CD14-positive monocyte (primary cell): ENCODE measurements at regions not wholly inside any gene's neighbourhood (a gene's known extent, or its start where the extent isn't known, plus 50 kb on each side); places are given as distances from the start of the nearest gene placed in this dataset.

Experiments used
- DNase-seq, 3 donors: peaks; one replicate each; pipeline ENCODE4 v3.0.0-alpha.2; 2011 to 2022
- H2AFZ ChIP-seq: 2 replicates; pipeline ENCODE4 v1.6.0; 2012; ENCODE audit warnings: mild to moderate bottlenecking, low read depth, low read length, inconsistent platforms; ENCODE audit not compliant: insufficient read depth, poor library complexity, severe bottlenecking
- H3K27ac ChIP-seq, 2 donors: 1 replicate in 1 of 2; 2 replicates in 1 of 2; pipeline ENCODE4 v1.5.1; 2012 to 2013; ENCODE audit warnings: low read length in 2 of 2, control low read depth in 1 of 2, inconsistent platforms in 1 of 2, low read depth in 1 of 2, mild to moderate bottlenecking in 1 of 2
- H3K27me3 ChIP-seq, 2 donors: one replicate each; pipeline versions ENCODE4 v1.6.0 to v1.6.1; 2011 to 2013; ENCODE audit warnings: low read length in 2 of 2; ENCODE audit not compliant: control insufficient read depth in 2 of 2, insufficient read depth in 2 of 2
- H3K36me3 ChIP-seq, 2 donors: replicated peaks in 1 of 2; 1 replicate in 1 of 2; 2 replicates in 1 of 2; pipeline versions ENCODE4 v1.5.1 to v1.6.1; 2012 to 2013; ENCODE audit warnings: low read length in 2 of 2, control low read depth in 1 of 2, inconsistent platforms in 1 of 2, mild to moderate bottlenecking in 1 of 2; ENCODE audit not compliant: insufficient read depth in 2 of 2, control insufficient read depth in 1 of 2
- H3K4me1 ChIP-seq, 2 donors: 1 replicate in 1 of 2; 2 replicates in 1 of 2; pipeline versions ENCODE4 v1.5.1 to v1.6.1; 2012 to 2013; ENCODE audit warnings: low read length in 2 of 2, control low read depth in 1 of 2, inconsistent platforms in 1 of 2, mild to moderate bottlenecking in 1 of 2, moderate library complexity in 1 of 2; ENCODE audit not compliant: insufficient read depth in 2 of 2, control insufficient read depth in 1 of 2
- H3K4me2 ChIP-seq: replicated peaks from 2 replicates; pipeline ENCODE3; 2012; ENCODE audit warnings: low read length, moderate library complexity, mild to moderate bottlenecking; ENCODE audit not compliant: poor library complexity, severe bottlenecking; ENCODE audit errors: extremely low read depth
- H3K4me3 ChIP-seq, 3 experiments: fragments of 200-600 bp in 1 of 3; sonication (generic) in 1 of 3; replicated peaks in 1 of 3; 1 replicate in 2 of 3; 2 replicates in 1 of 3; pipeline ENCODE4 v1.5.1; 2011 to 2013; ENCODE audit warnings: low read length in 3 of 3, mild to moderate bottlenecking in 3 of 3, control low read depth in 2 of 3, low read depth in 2 of 3, inconsistent platforms in 1 of 3, moderate library complexity in 1 of 3
- H3K79me2 ChIP-seq: 2 replicates; pipeline ENCODE4 v1.6.0; 2012; ENCODE audit warnings: mild to moderate bottlenecking, control low read depth, inconsistent platforms, low read length, moderate library complexity; ENCODE audit not compliant: insufficient read depth
- H3K9ac ChIP-seq: 2 replicates; pipeline ENCODE4 v1.6.0; 2017; ENCODE audit warnings: low read length, mild to moderate bottlenecking; ENCODE audit not compliant: insufficient read depth, poor library complexity, severe bottlenecking
- H3K9me3 ChIP-seq, 2 donors: replicated peaks in 1 of 2; 1 replicate in 1 of 2; 2 replicates in 1 of 2; pipeline versions ENCODE4 v1.5.1 to v1.6.1; 2012 to 2013; ENCODE audit warnings: low read length in 2 of 2, control low read depth in 1 of 2; ENCODE audit not compliant: control insufficient read depth in 1 of 2, insufficient read depth in 1 of 2
- H4K20me1 ChIP-seq: 2 replicates; pipeline ENCODE4 v1.6.0; 2012; ENCODE audit warnings: mild to moderate bottlenecking, low read length, control low read depth, moderate library complexity; ENCODE audit not compliant: insufficient read depth
- H3K27ac Mint-ChIP-seq, 7 donors: one replicate each; pipeline ENCODE4 v1.8.0; 2020; ENCODE audit warnings: mild to moderate bottlenecking in 7 of 7, mixed read lengths in 7 of 7, moderate library complexity in 6 of 7, inconsistent platforms in 2 of 7
- H3K27me3 Mint-ChIP-seq, 3 donors: one replicate each; pipeline ENCODE4 v1.8.0; 2021 to 2022; ENCODE audit warnings: low read depth in 3 of 3, mild to moderate bottlenecking in 3 of 3, mixed read lengths in 3 of 3, moderate library complexity in 3 of 3, inconsistent platforms in 1 of 3
- H3K36me3 Mint-ChIP-seq, 2 donors: one replicate each; pipeline ENCODE4 v1.8.0; 2020; ENCODE audit warnings: mixed read lengths in 2 of 2, inconsistent platforms in 1 of 2, mild to moderate bottlenecking in 1 of 2
- H3K4me1 Mint-ChIP-seq: one replicate; pipeline ENCODE4 v1.8.0; 2020; ENCODE audit warnings: mild to moderate bottlenecking, mixed read lengths
- H3K4me3 Mint-ChIP-seq, 2 donors: one replicate each; pipeline ENCODE4 v1.8.0; 2020; ENCODE audit warnings: mild to moderate bottlenecking in 2 of 2, mixed read lengths in 2 of 2, moderate library complexity in 1 of 2
- H3K9me3 Mint-ChIP-seq, 7 donors: one replicate each; pipeline ENCODE4 v1.8.0; 2020 to 2022; ENCODE audit warnings: mixed read lengths in 7 of 7, mild to moderate bottlenecking in 6 of 7, moderate library complexity in 6 of 7, inconsistent platforms in 2 of 7
- CTCF ChIP-seq: fragments of 200-600 bp; IDR thresholded peaks from one replicate; pipeline ENCODE4 v1.8.0; 2022; ENCODE audit warnings: antibody characterized with exemption, mild to moderate bottlenecking
- WGBS: methylation state at CpG from one replicate; pipeline ENCODE4 v1.1.5; 2013; ENCODE audit warnings: missing lambda C conversion rate; ENCODE audit not compliant: insufficient coverage; 5-methylcytosine and 5-hydroxymethylcytosine counted together
- intact Hi-C, 2 donors: fragments of 100-400 bp; cut with micrococcal nuclease; formaldehyde crosslinking; loops; one replicate each; pipeline versions ENCODE4 v1.15.0 to v1.15.1; 2023

DNA sequence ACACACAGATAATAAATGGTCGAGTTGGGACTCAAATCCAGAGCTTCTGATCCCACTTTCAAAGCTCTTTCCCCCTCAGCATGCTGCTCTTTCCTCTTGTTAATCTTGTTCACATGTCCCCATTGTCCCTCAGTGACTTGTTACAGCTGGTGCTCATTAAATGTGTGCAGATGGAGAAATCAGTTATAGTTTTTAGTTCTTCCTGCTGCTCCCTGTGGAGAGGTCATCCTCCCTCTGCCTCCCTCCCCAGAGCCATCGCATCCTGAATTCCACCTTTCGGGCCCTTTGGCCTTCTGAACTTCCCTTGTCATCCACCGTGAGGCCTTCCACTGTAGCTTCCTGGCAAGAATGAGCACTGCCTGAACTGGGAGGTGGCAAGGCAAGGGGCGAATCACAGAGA, 179.6 kb downstream of the WSCD1 start:
- Histone ChIP-seq H3K4me3 (no peak overlapping the region), H3K79me2 (no peaks in the 10 kb centered on the region), H3K27ac (no peak overlapping the region), H3K4me2 (no peak overlapping the region), H4K20me1 (no peaks in the 10 kb centered on the region), H3K9ac (no peak overlapping the region), H2AFZ (no peak overlapping the region), H3K9me3 (no peaks in the 10 kb centered on the region), H3K27me3 (no peaks in the 10 kb centered on the region), H3K4me1 (no peaks in the 10 kb centered on the region), H3K36me3 (no peaks in the 10 kb centered on the region)
- TF ChIP-seq CTCF, result no peak
- Mint-ChIP-seq H3K36me3 (no peaks in the 10 kb centered on the region), H3K4me1 (no peaks in the 10 kb centered on the region), H3K27me3 (peaks cover 3 to 4% (median 4%) of the 10 kb centered on the region in 3 donors), H3K27ac (no peak overlapping the region), H3K9me3 (no peaks in the 10 kb centered on the region), H3K4me3 (no peak overlapping the region)
- no peak for DNase-seq
- intact Hi-C loops, result no loop called here
- WGBS, result no CpG with 5 or more reads among the region's 5 CpGs

DNA sequence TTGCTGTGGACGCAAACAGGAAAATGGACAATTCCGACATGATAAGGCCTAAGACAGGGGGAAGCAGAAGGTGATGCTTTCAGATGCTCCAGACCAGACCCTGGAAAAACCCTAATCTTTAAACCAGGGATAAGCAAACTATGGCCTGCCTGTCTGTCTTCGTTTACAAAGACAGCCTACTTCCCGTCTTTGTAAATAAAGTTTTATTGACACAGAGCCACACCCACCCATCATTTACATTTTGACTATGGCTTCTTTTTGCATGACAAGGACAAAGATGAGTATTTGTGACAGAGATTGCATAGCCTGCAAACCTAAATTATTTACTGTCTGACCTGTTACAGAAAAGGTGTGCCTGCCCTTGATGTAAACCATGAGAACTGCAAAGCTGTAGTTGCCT, 177.9 kb downstream of the WSCD1 start:
- no peaks in the 10 kb centered on the region for H3K4me1 ChIP-seq
- no peak overlapping the region for H2AFZ ChIP-seq
- no peak for TF ChIP-seq CTCF
- Mint-ChIP-seq H3K4me3 (no peak overlapping the region), H3K27me3 (peaks cover 2 to 5% (median 4%) of the 10 kb centered on the region in 3 donors), H3K4me1 (no peaks in the 10 kb centered on the region), H3K27ac (no peak overlapping the region), H3K36me3 (no peaks in the 10 kb centered on the region), H3K9me3 (no peaks in the 10 kb centered on the region)
- no peak overlapping the region for H3K4me2 ChIP-seq
- H3K79me2 ChIP-seq, result no peaks in the 10 kb centered on the region
- H4K20me1 ChIP-seq, result no peaks in the 10 kb centered on the region
- WGBS, result 100% methylated on average over 1 of the region's 4 CpGs
- no peaks in the 10 kb centered on the region for H3K9me3 ChIP-seq
- no peak overlapping the region for H3K27ac ChIP-seq
- intact Hi-C loops, result no loop called here
- no peak overlapping the region for H3K4me3 ChIP-seq
- DNase-seq, result no peak
- H3K36me3 ChIP-seq, result no peaks in the 10 kb centered on the region
- H3K27me3 ChIP-seq, result no peaks in the 10 kb centered on the region
- H3K9ac ChIP-seq, result no peak overlapping the region
